ENCODE measurements at regions not wholly inside any gene's neighbourhood (a gene's known extent, or its start where the extent isn't known, plus 50 kb on each side); places are given as distances from the start of the nearest gene placed in this dataset.

DNA sequence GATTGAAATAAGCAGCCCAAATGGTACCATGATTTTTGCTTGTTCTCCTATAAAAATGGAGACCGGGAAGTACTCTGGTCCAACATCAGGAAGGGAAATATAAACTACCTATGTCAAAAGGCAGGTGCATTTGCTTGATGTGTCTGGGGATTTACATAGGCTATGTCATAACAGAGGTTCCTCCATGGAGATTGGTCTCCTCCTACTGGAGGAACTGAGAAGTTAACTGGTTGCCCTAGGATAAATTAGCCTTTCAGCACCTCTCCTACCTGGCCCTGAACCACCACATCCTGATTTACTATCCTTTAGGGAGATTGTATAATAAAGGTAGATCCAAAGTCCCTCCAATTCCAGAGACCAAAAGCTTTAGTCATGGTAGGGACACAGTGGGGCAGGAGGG is 1109.3 kb upstream of the B3GALT2 start:
- no peaks in the 10 kb centered on the region for H3K9me3 Mint-ChIP-seq
- H3K27ac Mint-ChIP-seq (ENCODE audit: low read depth), result no peak overlapping the region
- H3K36me3 Mint-ChIP-seq (ENCODE audit: insufficient read depth), result no peaks in the 10 kb centered on the region
- ATAC-seq (replicated peaks; ENCODE audit: extremely low read depth, poor library complexity, severe bottlenecking) (peak; percentile 77), DNase-seq (ENCODE audit: low spot score in 2 of 2) (no peak)
- H3K4me1 Mint-ChIP-seq, result peaks cover 6% of the 10 kb centered on the region
- H3K4me3 Mint-ChIP-seq, result no peak overlapping the region
- H3K27me3 Mint-ChIP-seq, result no peaks in the 10 kb centered on the region

DNA sequence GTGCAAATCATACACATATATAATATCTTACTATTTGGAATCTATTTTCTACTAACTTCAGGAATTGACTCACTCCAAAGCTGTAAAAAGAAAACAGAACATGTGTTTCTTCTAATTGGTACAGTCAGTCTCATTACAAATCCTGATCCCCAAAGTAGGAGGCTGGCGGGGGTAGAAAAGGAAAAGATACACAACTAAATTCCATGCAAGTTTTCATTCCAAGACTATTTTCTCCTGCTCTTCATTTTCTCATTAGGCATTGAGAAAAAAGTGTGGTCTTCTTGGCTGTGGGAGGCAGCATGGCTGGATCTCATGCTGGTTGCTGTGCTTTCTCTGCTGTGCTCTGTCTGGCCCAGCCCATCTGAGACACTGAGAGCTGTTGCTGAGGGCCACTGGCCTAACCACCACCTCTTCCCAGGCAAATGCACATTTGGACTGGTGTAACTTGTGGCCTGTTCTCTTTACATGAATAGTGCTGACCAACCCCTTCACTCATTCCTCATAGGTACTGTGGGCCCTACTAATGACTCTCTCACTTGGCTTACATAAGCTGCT is 1107.5 kb upstream of the B3GALT2 start:
- ATAC-seq (replicated peaks; ENCODE audit: extremely low read depth, poor library complexity, severe bottlenecking) (no peak), DNase-seq (ENCODE audit: low spot score in 2 of 2) (no peak)
- Mint-ChIP-seq H3K4me1 (peaks cover 7% of the 10 kb centered on the region), H3K27me3 (no peaks in the 10 kb centered on the region), H3K36me3 (ENCODE audit: insufficient read depth) (no peaks in the 10 kb centered on the region), H3K4me3 (no peak overlapping the region), H3K27ac (ENCODE audit: low read depth) (no peak overlapping the region), H3K9me3 (no peaks in the 10 kb centered on the region)

- ATAC-seq (replicated peaks; ENCODE audit: extremely low read depth, poor library complexity, severe bottlenecking) (no peak), DNase-seq (ENCODE audit: low spot score in 2 of 2) (no peak)
- Mint-ChIP-seq H3K27ac (ENCODE audit: low read depth) (no peak overlapping the region), H3K27me3 (no peaks in the 10 kb centered on the region), H3K9me3 (no peaks in the 10 kb centered on the region), H3K4me3 (no peak overlapping the region), H3K36me3 (ENCODE audit: insufficient read depth) (no peaks in the 10 kb centered on the region), H3K4me1 (peaks cover 7% of the 10 kb centered on the region)
These were observed 1106.6 kb upstream of the B3GALT2 start for GRCh38 chr1:194292966-194293365.

DNA sequence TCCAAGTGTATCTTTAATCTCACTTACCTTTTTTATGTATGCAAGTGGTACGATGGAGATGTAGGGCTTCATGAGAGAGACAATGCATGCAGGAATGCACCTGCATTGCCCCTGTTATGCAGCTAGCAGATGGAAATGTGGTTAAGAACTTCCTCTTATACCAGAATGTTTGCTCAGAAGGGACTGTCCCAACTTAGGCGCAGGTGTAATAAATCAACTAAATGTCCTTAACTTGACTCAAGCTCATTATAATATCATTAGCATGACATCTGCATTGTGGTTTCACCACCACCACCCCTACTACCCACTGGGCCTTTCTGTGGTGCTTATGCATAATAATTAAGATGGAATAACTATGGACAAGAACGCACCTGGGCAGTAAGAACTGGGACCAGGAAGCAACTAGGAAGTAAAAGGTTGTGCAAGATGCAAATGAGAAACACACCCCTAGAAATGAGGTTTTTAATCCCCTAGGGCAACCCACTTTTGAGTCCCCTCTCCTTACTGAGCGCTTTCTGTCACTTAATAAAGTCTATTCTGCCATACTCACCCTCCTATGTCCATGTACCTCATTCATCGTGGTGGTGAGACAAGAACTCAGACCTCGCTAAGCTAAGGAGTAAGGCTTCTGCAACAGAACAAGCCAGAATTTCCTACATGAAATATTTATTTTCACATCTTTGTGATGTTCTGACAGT is 1103.3 kb upstream of the B3GALT2 start:
- peak in 1 of 2 donors; percentile 23 for DNase-seq (ENCODE audit: low spot score in 2 of 2)
- Mint-ChIP-seq H3K9me3 (no peaks in the 10 kb centered on the region), H3K27ac (ENCODE audit: low read depth) (no peak overlapping the region), H3K27me3 (no peaks in the 10 kb centered on the region), H3K4me3 (no peak overlapping the region), H3K36me3 (ENCODE audit: insufficient read depth) (no peaks in the 10 kb centered on the region), H3K4me1 (peaks cover 7% of the 10 kb centered on the region)
- peak; percentile 93 for ATAC-seq (replicated peaks; ENCODE audit: extremely low read depth, poor library complexity, severe bottlenecking)

DNA sequence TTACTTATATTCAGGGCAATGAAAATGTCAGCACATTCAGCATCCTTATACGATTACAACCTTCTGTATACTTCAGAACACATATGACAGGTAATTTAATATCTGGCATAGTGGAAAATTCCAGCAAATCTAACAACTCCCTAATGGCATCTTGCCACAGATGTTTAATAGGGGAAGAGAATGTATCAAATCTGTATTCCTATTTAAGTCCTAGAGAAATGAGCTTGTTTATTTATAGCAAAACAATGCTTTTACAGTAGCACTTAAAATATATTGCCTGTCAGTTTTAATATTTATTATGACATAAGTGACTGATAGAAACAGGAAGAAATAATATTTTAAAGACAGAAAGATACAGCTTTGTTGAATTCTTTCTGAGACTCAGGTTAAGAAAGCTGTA is 1101.8 kb upstream of the B3GALT2 start:
- Mint-ChIP-seq H3K27ac (ENCODE audit: low read depth) (no peak overlapping the region), H3K9me3 (no peaks in the 10 kb centered on the region), H3K36me3 (ENCODE audit: insufficient read depth) (no peaks in the 10 kb centered on the region), H3K4me3 (no peak overlapping the region), H3K27me3 (no peaks in the 10 kb centered on the region), H3K4me1 (peaks cover 7% of the 10 kb centered on the region)
- DNase-seq (ENCODE audit: low spot score in 2 of 2) (no peak), ATAC-seq (replicated peaks; ENCODE audit: extremely low read depth, poor library complexity, severe bottlenecking) (no peak)

GRCh38 chr1:194281376-194281775 is 1095.0 kb upstream of the B3GALT2 start:
- Mint-ChIP-seq H3K27me3 (no peaks in the 10 kb centered on the region), H3K9me3 (no peaks in the 10 kb centered on the region), H3K4me1 (no peaks in the 10 kb centered on the region), H3K36me3 (ENCODE audit: insufficient read depth) (no peaks in the 10 kb centered on the region), H3K4me3 (no peak overlapping the region), H3K27ac (ENCODE audit: low read depth) (no peak overlapping the region)
- DNase-seq (ENCODE audit: low spot score in 2 of 2) (no peak), ATAC-seq (replicated peaks; ENCODE audit: extremely low read depth, poor library complexity, severe bottlenecking) (no peak)

DNA sequence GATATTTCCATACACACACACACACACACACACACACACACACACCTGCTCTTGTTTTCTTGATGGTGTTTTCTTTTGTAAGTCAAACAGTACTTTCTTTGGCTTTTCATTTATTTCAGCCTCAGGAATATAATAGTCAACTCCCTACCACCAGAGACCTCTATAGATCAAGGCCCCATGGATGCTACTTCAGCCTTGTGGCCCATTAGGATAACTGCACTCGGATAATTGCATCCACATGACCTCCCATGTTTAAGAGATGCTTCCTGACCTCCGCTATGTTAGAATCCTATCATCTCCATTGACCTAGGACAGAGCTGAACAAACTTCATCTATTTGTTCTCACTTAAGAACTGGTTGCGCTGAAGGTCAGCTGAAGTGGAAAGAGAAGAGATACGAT is 1094.0 kb upstream of the B3GALT2 start:
- H3K9me3 Mint-ChIP-seq, result no peaks in the 10 kb centered on the region
- H3K4me1 Mint-ChIP-seq, result no peaks in the 10 kb centered on the region
- ATAC-seq (replicated peaks; ENCODE audit: extremely low read depth, poor library complexity, severe bottlenecking), result no peak
- H3K27me3 Mint-ChIP-seq, result no peaks in the 10 kb centered on the region
- no peak overlapping the region for H3K27ac Mint-ChIP-seq (ENCODE audit: low read depth)
- no peak overlapping the region for H3K4me3 Mint-ChIP-seq
- no peak for DNase-seq (ENCODE audit: low spot score in 2 of 2)
- no peaks in the 10 kb centered on the region for H3K36me3 Mint-ChIP-seq (ENCODE audit: insufficient read depth)

DNA sequence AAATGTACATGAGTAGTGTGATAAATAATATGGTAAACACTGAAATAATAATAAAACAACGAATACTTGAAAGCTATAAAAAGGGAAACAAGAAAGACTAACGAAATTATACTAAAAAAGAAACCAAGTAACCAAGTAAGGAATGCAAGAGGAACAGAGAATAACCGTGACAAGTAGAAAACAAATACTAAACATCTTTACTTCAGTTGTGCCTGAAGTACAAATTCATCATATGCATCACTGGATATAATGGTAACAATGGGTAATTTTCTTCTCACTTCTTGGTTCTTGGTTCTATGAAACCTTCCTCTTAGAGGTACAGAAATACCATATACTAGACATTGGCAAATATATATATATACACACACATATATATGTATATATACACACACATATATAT is 1093.6 kb upstream of the B3GALT2 start:
- DNase-seq (ENCODE audit: low spot score in 2 of 2) (no peak), ATAC-seq (replicated peaks; ENCODE audit: extremely low read depth, poor library complexity, severe bottlenecking) (no peak)
- Mint-ChIP-seq H3K9me3 (no peaks in the 10 kb centered on the region), H3K27ac (ENCODE audit: low read depth) (no peak overlapping the region), H3K27me3 (no peaks in the 10 kb centered on the region), H3K4me1 (no peaks in the 10 kb centered on the region), H3K4me3 (no peak overlapping the region), H3K36me3 (ENCODE audit: insufficient read depth) (no peaks in the 10 kb centered on the region)

GRCh38 chr1:194277927-194278326 is 1091.5 kb upstream of the B3GALT2 start:
- no peaks in the 10 kb centered on the region for H3K27me3 Mint-ChIP-seq
- H3K9me3 Mint-ChIP-seq, result no peaks in the 10 kb centered on the region
- ATAC-seq (replicated peaks; ENCODE audit: extremely low read depth, poor library complexity, severe bottlenecking), result no peak
- H3K4me3 Mint-ChIP-seq, result no peak overlapping the region
- no peak overlapping the region for H3K27ac Mint-ChIP-seq (ENCODE audit: low read depth)
- H3K4me1 Mint-ChIP-seq, result no peaks in the 10 kb centered on the region
- no peak for DNase-seq (ENCODE audit: low spot score in 2 of 2)
- H3K36me3 Mint-ChIP-seq (ENCODE audit: insufficient read depth), result no peaks in the 10 kb centered on the region

GRCh38 chr1:194273660-194274059 is 1087.2 kb upstream of the B3GALT2 start:
- no peak overlapping the region for H3K27ac Mint-ChIP-seq (ENCODE audit: low read depth)
- H3K4me3 Mint-ChIP-seq, result no peak overlapping the region
- no peaks in the 10 kb centered on the region for H3K4me1 Mint-ChIP-seq
- H3K36me3 Mint-ChIP-seq (ENCODE audit: insufficient read depth), result no peaks in the 10 kb centered on the region
- DNase-seq (ENCODE audit: low spot score in 2 of 2) (no peak), ATAC-seq (replicated peaks; ENCODE audit: extremely low read depth, poor library complexity, severe bottlenecking) (no peak)
- H3K27me3 Mint-ChIP-seq, result no peaks in the 10 kb centered on the region
- H3K9me3 Mint-ChIP-seq, result no peaks in the 10 kb centered on the region

- Mint-ChIP-seq H3K27ac (ENCODE audit: low read depth) (no peak overlapping the region), H3K9me3 (no peaks in the 10 kb centered on the region), H3K4me1 (no peaks in the 10 kb centered on the region), H3K4me3 (no peak overlapping the region), H3K36me3 (ENCODE audit: insufficient read depth) (peaks cover 2% of the 10 kb centered on the region), H3K27me3 (no peaks in the 10 kb centered on the region)
- ATAC-seq (replicated peaks; ENCODE audit: extremely low read depth, poor library complexity, severe bottlenecking), result no peak
- no peak for DNase-seq (ENCODE audit: low spot score in 2 of 2)
These were observed 1082.4 kb upstream of the B3GALT2 start for GRCh38 chr1:194268839-194269238.

- no peak overlapping the region for H3K27ac Mint-ChIP-seq (ENCODE audit: low read depth)
- H3K9me3 Mint-ChIP-seq, result no peaks in the 10 kb centered on the region
- H3K36me3 Mint-ChIP-seq (ENCODE audit: insufficient read depth), result peaks cover 4% of the 10 kb centered on the region
- DNase-seq (ENCODE audit: low spot score in 2 of 2) (no peak), ATAC-seq (replicated peaks; ENCODE audit: extremely low read depth, poor library complexity, severe bottlenecking) (no peak)
- no peak overlapping the region for H3K4me3 Mint-ChIP-seq
- H3K27me3 Mint-ChIP-seq, result no peaks in the 10 kb centered on the region
- no peaks in the 10 kb centered on the region for H3K4me1 Mint-ChIP-seq
These were observed 1080.6 kb upstream of the B3GALT2 start for GRCh38 chr1:194267021-194267420.

GRCh38 chr1:194256010-194256409 is 1069.6 kb upstream of the B3GALT2 start:
- H3K9me3 Mint-ChIP-seq, result no peaks in the 10 kb centered on the region
- no peak overlapping the region for H3K4me3 Mint-ChIP-seq
- H3K36me3 Mint-ChIP-seq (ENCODE audit: insufficient read depth), result no peaks in the 10 kb centered on the region

More at GRCh38 chr1:194256010-194256409, 1069.6 kb upstream of the B3GALT2 start:
- Mint-ChIP-seq H3K27ac (ENCODE audit: low read depth) (no peak overlapping the region), H3K27me3 (no peaks in the 10 kb centered on the region), H3K4me1 (no peaks in the 10 kb centered on the region)
- ATAC-seq (replicated peaks; ENCODE audit: extremely low read depth, poor library complexity, severe bottlenecking), result no peak
- no peak for DNase-seq (ENCODE audit: low spot score in 2 of 2)
